Stimulated activated naive CD8-positive, alpha-beta T cell treated with anti-CD3 and anti-CD28 coated beads, Interleukin-15, Interleukin-2, amounts not matched to agents 100 U/mL and 50 U/mL, for 24 hours (primary cell): ENCODE measurements at regions not wholly inside any gene's neighbourhood (a gene's known extent, or its start where the extent isn't known, plus 50 kb on each side); places are given as distances from the start of the nearest gene placed in this dataset.

ENCODE experiments used
- ATAC-seq: fragments of 150-1000 bp; cut with Tn5 transposase; one replicate; pipeline ENCODE4 v1.10.0; 2021
- DNase-seq: peaks from one replicate; pipeline ENCODE4 v3.0.0; 2021

- DNase-seq, result no peak
- ATAC-seq, result no peak
Measured at GRCh38 chr18:7349181-7349837, 118.4 kb downstream of the LRRC30 start.

GRCh38 chr18:7358989-7359726 is 128.3 kb downstream of the LRRC30 start:
- no peak for ATAC-seq

DNA sequence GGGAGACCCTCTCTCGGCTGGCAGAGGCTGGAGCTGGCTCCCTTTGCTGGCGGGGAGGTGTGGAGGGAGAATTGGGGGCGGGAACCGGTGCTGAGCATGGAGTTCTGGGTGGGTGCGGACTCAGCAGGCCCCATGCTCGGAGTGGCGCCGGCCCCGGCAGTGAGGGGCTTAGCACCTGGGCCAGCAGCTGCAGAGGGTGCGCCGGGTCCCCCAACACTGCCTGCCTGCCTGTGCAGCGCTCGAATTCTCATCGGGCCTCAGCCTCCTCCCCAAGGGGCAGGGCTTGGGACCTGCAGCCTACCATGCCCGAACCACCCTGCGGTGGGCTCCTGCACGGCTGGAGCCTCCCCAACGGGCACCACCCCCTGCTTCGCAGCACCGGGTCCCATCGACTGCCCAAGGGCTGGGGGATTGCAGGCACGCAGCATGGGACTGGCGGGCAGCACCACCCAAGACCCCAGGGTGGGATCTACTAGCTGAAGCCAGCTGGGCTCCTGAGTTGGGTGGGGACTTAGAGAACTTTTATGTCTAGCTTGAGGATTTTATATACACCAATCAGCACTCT is 129.8 kb downstream of the LRRC30 start:
- DNase-seq, result no peak
- no peak for ATAC-seq

More at GRCh38 chr18:7358989-7359726, 128.3 kb downstream of the LRRC30 start:
- DNase-seq, result no peak

DNA sequence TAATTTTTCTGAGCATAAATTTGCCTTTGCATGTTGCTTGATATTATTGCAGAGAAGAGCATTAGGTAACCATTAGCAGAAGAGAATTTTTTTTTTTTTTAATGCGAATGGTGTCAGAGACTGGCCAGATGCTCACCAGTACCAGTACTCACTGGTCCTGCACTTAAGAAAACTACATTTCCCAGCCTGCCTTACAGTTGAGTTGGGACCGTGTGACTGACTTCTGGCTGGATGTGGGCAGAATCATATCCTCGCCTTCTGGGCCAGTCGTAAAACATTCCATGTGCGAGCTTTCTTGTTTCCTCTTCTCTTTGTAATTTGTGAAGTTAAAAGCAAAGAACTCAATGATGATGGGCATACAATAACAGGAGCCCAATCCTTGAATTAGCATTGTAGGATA is 132.4 kb downstream of the LRRC30 start:
- no peak for ATAC-seq
- DNase-seq, result no peak

GRCh38 chr18:7366597-7366996 is 135.7 kb downstream of the LRRC30 start:
- DNase-seq (no peak), ATAC-seq (no peak)

GRCh38 chr18:7367336-7367735 is 136.4 kb downstream of the LRRC30 start:
- DNase-seq, result no peak
- ATAC-seq, result no peak

DNA sequence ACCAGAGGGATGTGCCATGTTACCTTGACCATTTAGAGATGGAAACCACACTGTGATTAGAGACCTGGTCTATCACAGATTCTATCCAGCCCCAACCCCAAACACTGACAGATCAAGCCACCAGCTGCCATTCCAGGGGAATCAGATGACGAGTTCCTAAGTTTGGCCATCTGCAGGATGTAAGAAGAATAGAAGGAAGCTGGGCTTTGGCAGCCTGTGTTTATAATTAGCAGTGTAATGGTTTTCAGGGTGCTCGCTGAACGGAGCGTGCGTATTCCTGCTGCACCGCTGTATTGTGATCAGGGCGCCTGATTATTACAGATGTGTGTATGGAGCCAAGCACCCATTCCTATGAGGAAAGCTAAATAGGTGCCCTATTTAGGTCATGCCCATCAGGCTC is 138.1 kb downstream of the LRRC30 start:
- DNase-seq (no peak), ATAC-seq (no peak)

DNA sequence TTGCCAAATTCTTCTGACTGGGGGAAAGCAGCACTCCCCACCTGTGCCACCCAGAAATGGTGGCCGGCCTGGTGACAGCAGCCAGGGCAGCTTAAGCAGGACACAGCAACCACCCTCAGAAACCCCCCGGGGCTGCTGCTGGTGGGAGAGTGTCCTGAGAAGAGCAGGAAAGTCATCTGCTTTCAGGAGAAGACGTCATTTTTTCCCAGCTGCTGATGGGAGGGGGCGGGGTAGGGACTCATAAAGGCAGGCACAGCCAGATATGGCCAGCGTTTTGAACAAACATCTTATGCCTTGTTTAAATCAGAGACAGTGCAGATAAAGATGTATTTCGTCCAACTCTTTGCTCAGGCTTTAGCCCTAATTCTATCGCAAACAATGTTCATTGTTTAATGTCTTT is 139.5 kb downstream of the LRRC30 start:
- no peak for DNase-seq
- ATAC-seq, result no peak

- ATAC-seq (no peak), DNase-seq (no peak)
Measured at GRCh38 chr18:7370802-7371201, 139.9 kb downstream of the LRRC30 start.

DNA sequence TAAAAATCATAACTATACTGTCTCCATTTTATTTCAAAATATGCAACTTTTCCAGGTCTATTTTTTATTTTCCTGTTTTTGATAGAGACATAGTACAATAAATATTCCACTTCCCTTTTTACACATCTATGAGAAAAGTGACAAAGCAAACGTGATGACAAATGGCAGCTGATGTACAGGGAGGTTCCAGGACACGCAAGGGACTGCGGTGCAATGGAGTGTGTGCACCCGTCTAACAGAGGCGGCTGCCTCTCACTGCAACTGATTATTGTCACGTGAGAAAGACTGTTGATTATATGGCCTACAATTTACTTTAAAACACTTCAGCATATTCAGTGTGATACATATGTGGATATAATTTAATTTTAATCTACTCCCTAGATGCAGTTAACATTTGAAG is 142.6 kb downstream of the LRRC30 start:
- DNase-seq (no peak), ATAC-seq (no peak)

DNA sequence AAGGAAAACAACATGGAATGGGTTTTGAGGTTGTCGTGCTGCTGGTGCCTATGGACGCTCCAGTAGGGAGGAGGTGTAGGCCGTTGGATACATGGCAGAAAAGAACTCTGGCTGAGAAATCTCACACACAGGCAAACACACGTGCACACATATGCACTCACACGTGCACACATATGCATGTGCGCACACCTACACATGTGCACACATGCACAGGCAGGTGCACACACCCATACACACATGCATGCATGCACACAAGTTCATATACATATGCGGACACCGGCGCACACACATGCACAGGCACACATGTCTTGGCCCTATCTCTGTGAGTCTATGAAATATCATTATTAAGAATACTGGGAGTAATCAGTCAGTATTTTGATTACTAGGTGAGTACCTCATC is 150.4 kb downstream of the LRRC30 start:
- ATAC-seq (no peak), DNase-seq (no peak)

- DNase-seq, result no peak
- no peak for ATAC-seq
Measured at GRCh38 chr18:7382328-7383001, 151.6 kb downstream of the LRRC30 start.

DNA sequence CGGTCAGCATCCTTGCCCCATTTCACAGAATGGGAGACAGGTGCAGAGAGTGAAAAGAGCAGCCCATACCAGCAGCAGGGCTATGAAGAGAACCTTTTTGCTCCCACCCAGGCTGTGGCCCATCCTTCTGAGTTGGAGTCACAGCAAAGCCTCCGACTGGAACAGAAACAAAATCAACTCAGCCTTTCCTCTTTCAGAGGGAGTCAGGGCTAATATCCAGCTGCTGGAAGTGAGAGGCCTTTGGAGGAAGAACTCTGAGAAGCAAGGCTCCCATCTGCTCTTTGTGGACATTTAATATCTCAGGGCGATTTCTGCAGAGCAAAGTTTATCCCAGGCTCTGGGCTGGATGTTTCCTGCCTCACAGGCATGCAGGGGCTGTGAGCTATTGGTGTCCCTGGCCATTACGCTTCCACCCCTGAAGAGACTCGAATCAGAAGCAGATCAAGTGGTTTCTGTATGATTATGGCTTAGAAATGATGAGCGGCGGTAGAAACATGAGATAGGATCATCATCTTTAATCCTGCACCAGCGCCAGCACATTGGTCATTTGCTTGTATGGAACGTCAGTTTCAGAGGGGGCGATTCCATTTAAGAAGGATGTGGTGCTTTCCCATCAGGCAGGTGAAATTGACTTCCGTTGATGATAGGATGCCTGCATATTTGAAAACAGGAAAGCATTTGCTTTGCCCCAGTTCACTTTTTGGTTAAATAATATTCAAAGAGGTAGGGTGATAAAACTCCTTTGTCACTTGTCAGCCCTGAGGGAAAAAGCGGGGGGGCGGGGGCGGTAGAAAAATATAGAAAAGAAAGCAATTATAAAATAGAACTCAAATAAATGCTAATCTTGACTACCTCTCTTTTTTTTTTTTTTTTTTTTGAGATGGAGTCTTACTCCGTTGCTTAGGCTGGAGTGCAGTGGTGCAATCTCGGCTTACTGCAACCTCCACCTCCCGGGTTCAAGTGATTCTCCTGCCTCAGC is 152.4 kb downstream of the LRRC30 start:
- no peak for DNase-seq
- ATAC-seq, result no peak

GRCh38 chr18:7388741-7389140 is 157.9 kb downstream of the LRRC30 start:
- ATAC-seq, result no peak

GRCh38 chr18:7390731-7391492 is 160.0 kb downstream of the LRRC30 start:
- no peak for ATAC-seq
- no peak for DNase-seq

More at GRCh38 chr18:7388741-7389140, 157.9 kb downstream of the LRRC30 start:
- DNase-seq, result no peak

DNA sequence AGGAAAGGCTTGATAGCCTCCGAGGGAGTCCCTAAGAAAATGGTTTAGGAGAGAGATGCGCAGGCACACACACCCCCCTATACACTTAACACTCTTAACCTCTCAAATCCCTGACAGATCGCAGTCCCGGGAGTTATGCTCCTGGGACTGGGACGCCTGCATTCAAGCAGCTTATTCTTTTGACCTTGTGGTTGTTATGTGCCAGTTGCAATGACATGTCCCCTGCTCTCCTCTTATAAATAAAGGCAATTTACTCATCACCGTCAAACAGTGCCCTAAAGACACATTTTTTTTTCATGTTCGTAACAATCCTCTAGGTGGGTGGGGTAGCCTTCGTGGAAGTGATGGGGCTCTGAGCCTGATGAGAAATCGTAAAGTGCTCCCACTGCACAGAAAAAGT is 162.2 kb downstream of the LRRC30 start:
- ATAC-seq, result no peak
- no peak for DNase-seq

DNA sequence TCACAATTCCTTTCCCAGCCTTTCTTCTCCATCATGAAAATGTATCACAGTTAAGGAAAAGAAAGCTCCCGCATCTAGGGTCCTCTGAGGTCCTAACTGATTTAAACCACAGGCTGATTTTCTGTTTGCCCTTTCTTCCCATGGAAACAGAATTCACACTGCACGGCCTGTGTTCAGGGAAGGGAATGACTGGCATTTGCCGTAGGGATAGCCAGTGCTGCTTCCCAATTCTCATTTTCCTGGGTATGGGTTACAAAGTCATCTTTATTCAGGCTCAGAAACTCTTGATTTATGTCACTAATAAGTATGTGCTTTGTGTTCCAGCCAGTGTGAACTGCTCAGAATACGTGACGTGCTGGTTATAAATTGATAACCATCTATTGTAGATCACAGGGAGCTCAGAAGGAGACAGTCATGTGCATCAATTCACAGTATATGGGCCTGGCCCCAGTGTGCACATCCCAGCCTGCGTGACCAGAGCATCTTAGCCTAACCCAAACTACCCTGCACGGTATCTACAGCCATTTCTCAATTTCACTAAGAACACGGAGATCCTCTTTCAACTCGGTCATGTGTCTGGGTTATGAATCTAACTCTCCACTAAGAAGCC is 163.3 kb downstream of the LRRC30 start:
- DNase-seq, result no peak
- ATAC-seq, result no peak

GRCh38 chr18:7395566-7395965 is 164.7 kb downstream of the LRRC30 start:
- DNase-seq (no peak), ATAC-seq (no peak)

GRCh38 chr18:7413906-7414305 is 153.2 kb upstream of the PTPRM start:
- ATAC-seq (no peak), DNase-seq (no peak)

DNA sequence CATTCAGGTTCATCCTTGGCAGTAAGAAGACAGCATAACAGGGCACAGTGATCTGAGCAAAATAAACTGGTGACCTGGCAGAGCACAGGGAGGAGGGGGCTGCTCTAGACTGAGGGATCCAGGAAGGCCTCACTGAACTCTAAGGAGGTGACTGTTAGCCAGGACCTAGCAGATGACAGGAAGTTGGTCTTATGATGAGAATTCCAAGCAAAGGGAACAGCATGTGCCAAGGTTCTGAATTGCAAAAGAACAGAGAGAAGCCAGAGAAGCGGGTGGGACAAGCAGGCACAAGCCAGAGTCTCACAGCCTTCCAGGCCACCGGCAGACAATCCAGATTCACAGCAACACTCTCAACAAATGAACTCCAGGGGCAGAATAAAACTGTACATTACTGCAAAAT is 152.7 kb upstream of the PTPRM start:
- DNase-seq (no peak), ATAC-seq (no peak)
